LoVo (cell line): ENCODE measurements at regions not wholly inside any gene's neighbourhood (a gene's known extent, or its start where the extent isn't known, plus 50 kb on each side); places are given as distances from the start of the nearest gene placed in this dataset.
A peak's percentile ranks its signal among the peaks of the same experiment; 100 is the strongest.
"Not testable (repeated sequence)": the region's sequence is repeated elsewhere in the genome, so short reads cannot be mapped to it uniquely, and the experiment has no call there.

Experiments used
- DNase-seq: peaks from one replicate; pipeline ENCODE4 v3.0.0-alpha.2; 2016; ENCODE audit warnings: low spot score

GRCh38 chr4:134720030-134720429 lies 518.4 kb upstream of the PABPC4L start:
- no peak for DNase-seq

DNA sequence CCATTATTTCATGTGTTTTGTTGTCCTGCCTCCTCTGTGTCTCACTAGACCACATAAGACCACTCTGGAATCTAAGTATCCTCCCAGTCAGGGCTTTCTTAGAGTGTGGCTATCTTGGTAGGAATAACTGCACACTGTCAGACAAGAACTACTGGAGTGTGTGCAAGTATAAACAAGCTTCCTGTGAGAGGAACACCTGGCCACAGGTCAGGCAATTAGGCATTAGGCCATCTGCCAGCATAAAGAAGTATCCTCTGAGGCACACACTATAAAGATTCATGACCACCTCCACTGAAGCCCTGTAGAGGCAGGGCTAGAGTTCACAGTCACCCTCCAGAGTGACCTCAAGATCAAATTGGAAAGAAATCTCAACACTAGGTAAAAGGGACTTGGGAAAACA lies 507.0 kb upstream of the PABPC4L start:
- DNase-seq = no peak

DNA sequence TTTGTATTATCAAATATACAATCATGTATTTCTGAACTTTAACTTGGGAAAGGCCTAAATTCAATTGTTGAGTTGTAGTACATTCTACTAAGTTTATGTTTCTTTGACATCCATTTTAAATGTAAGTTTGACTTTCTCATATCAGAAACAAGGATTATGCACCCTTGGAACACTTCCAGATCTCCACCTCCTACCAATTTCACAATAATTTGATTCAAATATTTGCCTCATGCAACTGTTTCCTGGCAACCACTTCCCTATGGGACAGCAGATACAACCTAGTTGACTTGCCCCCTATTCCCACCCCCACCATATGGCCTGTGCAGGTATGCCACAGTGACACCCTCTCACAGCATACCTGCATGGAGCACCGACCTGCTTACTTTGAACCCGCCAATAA lies 506.4 kb upstream of the PABPC4L start:
- no peak for DNase-seq

GRCh38 chr4:134702374-134702773 lies 500.8 kb upstream of the PABPC4L start:
- no peak for DNase-seq

GRCh38 chr4:134700251-134700650 lies 498.7 kb upstream of the PABPC4L start:
- no peak for DNase-seq

- not testable (repeated sequence) for DNase-seq
These were observed 497.2 kb upstream of the PABPC4L start for GRCh38 chr4:134698831-134699230.

DNA sequence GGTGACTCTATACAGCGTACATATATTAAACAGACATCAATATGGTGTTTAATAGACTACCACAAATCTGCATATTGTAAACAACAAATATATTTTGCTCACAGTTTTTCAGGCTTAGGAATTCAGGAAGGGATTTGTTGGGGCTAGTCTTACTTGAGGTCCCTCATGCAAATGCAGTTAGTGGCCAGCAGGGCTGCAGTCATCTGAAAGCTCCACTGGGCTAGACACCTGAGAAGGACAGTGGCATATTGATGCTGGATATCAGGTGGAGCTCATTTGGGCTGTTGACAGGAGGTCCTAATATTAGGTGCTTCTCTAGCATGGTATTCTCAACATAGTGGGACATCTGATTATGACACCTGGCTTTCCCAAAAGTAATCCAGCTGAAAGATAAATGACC lies 493.8 kb upstream of the PABPC4L start:
- no peak for DNase-seq

- no peak for DNase-seq
These were observed 490.3 kb upstream of the PABPC4L start for GRCh38 chr4:134691915-134692314.

DNA sequence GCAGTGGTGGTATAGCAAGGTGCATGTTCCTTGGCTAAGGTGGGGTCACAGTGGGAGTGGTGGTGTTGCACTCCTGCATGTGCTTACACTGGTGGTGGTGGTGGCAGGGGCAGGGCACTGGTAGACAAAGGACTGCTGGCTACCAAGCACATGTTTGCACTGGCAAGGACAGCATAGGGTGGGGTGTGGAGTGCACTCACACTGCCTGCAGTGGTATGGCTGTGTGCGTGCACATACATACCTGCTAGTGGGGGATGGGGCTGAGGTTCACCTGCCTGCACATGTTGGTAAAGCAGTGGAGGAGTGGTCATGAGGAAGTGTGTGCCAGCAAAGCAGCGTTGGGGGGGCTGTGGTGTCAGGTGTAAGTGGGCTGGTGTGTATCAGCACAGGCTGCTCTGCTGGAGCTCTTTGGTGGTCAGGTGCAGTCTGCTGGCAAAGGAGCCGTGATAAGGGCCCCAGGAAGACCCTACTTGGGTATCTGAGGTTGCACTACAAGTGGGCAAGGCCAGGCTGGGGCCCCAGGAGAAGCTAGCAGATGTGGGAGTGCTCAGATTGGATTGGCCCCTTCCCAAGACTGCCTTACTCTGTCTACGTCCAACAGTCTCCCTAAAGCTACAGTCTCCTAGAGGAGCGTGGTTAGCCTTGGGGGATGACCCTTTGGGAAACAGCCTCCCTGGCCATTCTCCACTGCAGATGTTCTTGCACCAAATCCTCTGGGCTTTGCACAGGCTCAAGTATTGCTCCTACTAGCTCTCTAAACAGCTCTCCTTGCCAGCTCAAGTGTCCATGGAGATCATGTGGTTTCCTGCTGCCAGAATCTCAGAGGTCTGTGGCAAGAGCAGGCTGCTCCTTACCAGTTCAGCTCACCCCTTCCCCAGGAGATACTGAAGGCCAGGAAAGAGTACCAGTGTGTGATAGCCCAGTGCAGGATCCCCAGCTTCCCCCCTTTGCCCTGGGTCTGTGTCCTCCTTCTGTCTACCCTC lies 486.3 kb upstream of the PABPC4L start:
- DNase-seq = no peak

- DNase-seq = no peak
These were observed 475.7 kb upstream of the PABPC4L start for GRCh38 chr4:134677209-134677814.

GRCh38 chr4:134668237-134668636 lies 466.6 kb upstream of the PABPC4L start:
- DNase-seq = peak; percentile 52

- no peak for DNase-seq
These were observed 465.1 kb upstream of the PABPC4L start for GRCh38 chr4:134666640-134667039.

- DNase-seq = no peak
These were observed 463.8 kb upstream of the PABPC4L start for GRCh38 chr4:134665429-134665828.

- no peak for DNase-seq
These were observed 462.2 kb upstream of the PABPC4L start for GRCh38 chr4:134663742-134664141.

DNA sequence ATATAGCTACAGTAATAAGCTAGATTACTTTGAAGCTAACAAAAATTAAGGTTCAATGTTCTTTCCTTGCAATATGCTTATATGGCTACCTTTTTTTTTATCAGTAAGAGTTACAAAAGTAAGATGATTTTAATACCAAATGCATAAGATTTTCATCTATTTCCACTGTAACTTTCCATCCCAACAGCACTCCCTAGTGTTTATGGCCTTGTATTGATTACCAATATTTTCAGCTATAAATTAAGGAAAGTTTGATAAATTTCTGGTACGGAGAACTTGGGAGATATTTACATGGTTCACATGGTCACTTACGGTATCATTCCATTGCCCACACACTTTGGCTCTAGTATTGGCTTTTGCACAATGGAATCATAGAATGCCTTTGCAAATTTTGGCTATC lies 448.9 kb upstream of the PABPC4L start:
- no peak for DNase-seq

DNA sequence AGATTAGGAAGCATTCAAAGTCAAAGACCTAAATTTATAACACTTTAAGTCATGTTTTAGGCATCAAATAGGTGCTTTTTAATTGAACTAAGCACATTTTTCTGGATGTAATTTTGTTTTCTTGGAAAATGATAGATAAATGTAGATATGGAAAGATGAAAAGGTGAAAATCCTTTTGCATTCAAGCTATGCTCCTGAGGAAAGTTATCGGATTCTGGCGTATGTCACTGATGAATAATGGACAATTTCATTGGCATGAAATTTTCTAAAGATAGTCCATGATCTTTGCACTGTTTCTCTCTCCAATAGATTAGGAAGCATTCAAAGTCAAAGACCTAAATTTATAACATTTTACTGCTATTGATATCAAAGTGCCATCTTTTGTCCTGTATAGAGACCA lies 444.2 kb upstream of the PABPC4L start:
- no peak for DNase-seq

DNA sequence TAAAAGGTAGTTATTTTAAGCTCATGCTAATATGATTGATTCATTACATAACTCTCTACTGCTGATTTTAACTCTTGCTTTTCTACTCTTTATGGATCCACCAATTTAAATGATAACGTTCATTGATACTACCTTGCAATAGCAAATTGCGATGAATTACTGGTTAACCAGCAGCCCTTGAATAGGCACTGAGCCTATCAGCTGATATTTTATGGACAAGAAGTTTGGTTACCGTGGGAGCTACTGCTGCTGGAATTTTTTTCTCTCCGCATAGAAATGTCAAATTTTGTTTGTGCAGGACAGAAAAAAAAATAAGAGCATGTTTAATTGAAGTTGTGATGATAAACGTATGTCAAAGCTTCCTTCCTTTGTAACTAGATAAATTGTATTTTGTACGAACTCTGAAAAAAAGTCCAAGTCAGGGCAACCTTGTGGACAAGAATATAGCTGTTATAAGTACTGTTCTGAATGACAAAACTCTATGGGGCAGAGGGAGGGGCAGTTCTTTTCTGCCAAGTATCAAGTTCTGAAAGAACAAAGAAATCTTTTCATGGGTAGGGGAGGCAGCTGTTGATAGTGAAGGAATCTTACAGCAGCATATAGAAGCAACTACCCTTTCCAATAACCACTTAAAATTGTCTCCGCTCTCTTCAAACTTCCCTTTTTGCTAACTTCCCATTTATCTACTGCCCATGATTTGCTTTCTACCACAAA lies 434.9 kb upstream of the PABPC4L start:
- DNase-seq = no peak

- DNase-seq = no peak
These were observed 432.7 kb upstream of the PABPC4L start for GRCh38 chr4:134634301-134634700.

GRCh38 chr4:134632056-134632455 lies 430.5 kb upstream of the PABPC4L start:
- DNase-seq = no peak

DNA sequence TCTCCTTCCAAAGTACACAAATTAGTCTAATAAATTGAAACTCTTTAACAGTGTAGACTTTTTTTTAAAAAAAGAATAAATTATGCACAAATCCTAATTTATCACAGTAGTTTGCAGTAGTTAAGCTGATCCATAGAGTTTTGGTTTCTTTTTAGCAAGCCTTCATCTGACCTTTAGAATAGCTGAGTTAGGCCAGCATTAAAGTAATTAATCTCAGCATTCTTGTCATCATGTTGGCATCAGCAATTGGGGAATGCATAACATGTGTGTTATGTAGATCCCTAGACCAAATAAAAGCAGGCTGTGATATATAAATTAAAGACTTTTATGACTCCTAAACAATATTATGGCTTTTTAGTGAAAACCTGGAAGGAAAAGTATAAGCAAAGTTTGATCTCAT lies 426.5 kb upstream of the PABPC4L start:
- DNase-seq = no peak

DNA sequence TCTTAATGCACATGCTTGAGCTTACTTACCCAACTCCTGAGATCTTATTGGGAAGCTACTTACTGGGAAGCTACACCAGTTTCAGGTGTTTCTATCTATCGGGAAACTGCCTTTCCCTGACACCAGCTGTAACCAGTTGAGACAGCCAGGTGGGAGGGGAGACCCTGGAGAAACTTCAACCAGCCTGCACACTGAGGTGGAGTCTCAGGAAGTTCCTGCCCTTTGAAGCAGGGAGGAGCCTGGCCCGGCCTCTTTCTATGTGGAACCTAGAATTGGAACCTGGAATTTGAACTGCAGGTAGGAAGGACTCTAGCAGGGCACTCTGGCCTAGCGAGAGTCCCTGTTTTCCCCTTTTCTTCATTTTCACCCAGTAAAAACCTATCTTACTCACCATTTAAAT lies 425.8 kb upstream of the PABPC4L start:
- DNase-seq = peak; percentile 42

GRCh38 chr4:134624365-134624764 lies 422.8 kb upstream of the PABPC4L start:
- DNase-seq = no peak
